Cardiac fibroblast (primary cell): ENCODE measurements at regions not wholly inside any gene's neighbourhood (a gene's known extent, or its start where the extent isn't known, plus 50 kb on each side); places are given as distances from the start of the nearest gene placed in this dataset.

ENCODE experiments used
- DNase-seq, 2 donors: peaks; one replicate each; pipeline versions ENCODE4 v3.0.0 to v3.0.0-alpha.2; 2010; ENCODE audit warnings: low read depth in 2 of 2
- H3K4me3 ChIP-seq, 2 donors: replicated peaks in 1 of 2; 1 replicate in 1 of 2; 2 replicates in 1 of 2; pipeline ENCODE4 v1.5.1; 2011; ENCODE audit warnings: low read depth in 2 of 2, low read length in 2 of 2, mild to moderate bottlenecking in 2 of 2, moderate library complexity in 1 of 2
- TF ChIP-seq, protein P1 (sequence below): IDR thresholded peaks from one replicate; pipeline ENCODE4 v1.5.1; 2011; ENCODE audit warnings: low read depth, mild to moderate bottlenecking, low read length, inconsistent platforms

- TF ChIP-seq, protein P1, sequence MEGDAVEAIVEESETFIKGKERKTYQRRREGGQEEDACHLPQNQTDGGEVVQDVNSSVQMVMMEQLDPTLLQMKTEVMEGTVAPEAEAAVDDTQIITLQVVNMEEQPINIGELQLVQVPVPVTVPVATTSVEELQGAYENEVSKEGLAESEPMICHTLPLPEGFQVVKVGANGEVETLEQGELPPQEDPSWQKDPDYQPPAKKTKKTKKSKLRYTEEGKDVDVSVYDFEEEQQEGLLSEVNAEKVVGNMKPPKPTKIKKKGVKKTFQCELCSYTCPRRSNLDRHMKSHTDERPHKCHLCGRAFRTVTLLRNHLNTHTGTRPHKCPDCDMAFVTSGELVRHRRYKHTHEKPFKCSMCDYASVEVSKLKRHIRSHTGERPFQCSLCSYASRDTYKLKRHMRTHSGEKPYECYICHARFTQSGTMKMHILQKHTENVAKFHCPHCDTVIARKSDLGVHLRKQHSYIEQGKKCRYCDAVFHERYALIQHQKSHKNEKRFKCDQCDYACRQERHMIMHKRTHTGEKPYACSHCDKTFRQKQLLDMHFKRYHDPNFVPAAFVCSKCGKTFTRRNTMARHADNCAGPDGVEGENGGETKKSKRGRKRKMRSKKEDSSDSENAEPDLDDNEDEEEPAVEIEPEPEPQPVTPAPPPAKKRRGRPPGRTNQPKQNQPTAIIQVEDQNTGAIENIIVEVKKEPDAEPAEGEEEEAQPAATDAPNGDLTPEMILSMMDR: no peak
- DNase-seq: no peak
- H3K4me3 ChIP-seq: no peak overlapping the region
Observed at GRCh38 chrX:44096666-44097065, 123.5 kb upstream of the NDP start.

DNA sequence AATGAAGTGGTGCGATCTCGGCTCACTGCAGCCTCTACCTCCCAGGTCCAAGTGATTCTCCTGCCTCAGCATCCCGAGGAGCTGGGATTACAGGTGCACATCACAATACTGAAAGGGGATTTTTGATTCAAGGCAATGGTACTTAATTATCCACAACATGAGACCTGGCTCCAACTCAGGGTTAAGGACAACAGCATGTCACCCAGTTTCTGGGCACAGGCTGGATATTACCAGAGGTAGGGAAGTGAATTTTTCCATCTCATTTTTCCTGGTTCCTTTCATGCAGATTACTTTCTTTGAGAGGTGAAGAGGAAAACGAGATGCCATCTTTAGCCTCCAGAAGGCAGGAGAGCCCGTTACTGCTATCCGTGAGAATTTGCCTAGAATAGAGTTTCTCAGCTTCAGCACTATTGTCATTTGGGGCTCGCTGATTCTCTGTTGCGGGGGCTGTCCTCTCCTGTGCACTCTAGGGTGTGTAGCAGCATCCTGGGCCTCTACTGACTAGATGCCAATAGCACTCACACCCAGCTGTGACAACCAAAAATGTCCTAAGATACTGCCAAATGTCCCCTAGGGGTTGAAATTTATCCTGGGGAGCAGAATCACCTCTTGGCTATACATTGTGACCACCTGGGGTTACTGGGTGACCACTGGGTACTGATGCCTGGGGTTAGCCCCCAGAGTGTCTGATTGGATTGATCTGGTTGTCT, 121.8 kb upstream of the NDP start:
- TF ChIP-seq, protein P1: no peak
- no peak for DNase-seq

DNA sequence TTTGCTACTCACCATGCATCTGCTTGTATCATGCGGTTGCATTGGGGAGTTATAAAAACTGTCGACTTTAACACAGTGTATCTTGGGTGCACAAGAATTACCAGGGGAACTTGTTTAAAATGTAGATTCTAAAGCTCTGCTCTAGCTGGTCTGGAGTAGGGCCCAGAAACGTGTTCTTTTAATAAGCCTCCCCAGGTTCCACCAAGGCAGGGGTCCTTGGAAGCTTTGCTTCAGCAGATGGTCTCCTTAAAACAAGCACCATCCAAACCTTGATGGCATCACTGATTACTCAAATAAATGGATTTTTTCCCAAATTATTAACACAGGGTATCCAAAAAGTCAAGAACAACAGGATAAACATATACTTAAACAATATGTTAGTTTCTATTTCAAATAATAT, 120.2 kb upstream of the NDP start:
- TF ChIP-seq, protein P1: no peak
- no peak overlapping the region for H3K4me3 ChIP-seq
- no peak for DNase-seq

More for the DNA sequence above, 121.8 kb upstream of the NDP start:
- H3K4me3 ChIP-seq: no peak overlapping the region

DNA sequence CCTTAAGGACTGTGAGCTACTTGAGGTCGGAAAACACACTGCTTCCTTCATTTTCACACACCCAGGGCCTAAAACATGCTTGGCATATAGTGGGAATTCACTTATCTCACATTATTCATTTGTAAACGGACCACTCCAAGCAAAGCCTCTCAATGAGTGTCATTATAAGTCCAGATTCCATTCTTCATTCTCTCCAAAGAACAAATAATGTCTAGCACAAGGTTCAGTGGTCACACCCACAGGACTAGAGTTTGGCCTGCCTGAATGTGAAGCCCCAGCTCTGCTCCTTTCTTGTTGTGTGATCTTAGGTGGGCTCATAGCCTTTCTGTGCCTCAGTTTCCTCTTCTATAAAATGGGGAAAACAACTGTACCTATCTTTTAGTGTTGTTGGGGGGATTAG, 119.6 kb upstream of the NDP start:
- no peak for DNase-seq
- H3K4me3 ChIP-seq: no peak overlapping the region
- TF ChIP-seq, protein P1: no peak

DNA sequence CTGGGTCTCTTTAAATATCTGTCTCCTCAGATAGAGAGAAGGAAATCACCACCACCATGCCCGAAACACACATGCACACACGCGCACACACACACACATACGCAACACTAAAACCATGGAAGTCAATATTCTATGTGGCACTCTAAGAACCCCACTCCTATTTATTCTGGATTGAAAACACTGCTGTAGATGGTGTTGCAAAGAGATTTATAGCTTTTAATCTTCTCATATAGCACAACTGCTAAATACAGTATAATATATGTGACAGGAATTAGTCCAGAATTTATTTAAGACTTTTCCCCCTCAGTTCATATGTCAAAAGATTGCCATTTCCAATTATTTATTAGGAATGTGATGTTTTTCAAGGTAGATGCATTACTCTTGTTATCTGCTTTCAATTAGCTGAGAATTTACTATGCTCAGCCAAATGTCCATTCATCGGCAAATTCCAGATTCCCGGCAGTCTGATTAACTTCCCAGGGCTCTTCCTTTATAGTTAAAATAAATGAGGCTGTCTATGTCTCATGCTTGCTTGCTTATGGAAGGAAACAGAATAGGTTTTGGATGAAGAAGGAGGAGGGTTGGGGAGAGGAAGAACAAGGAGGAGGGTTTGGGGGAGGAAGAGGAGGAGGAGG, 115.4 kb upstream of the NDP start:
- TF ChIP-seq, protein P1: no peak
- DNase-seq: no peak
- H3K4me3 ChIP-seq: no peak overlapping the region

- TF ChIP-seq, protein P1: no peak
- DNase-seq: no peak
- H3K4me3 ChIP-seq: no peak overlapping the region
Observed at GRCh38 chrX:44085209-44085608, 112.0 kb upstream of the NDP start.

DNA sequence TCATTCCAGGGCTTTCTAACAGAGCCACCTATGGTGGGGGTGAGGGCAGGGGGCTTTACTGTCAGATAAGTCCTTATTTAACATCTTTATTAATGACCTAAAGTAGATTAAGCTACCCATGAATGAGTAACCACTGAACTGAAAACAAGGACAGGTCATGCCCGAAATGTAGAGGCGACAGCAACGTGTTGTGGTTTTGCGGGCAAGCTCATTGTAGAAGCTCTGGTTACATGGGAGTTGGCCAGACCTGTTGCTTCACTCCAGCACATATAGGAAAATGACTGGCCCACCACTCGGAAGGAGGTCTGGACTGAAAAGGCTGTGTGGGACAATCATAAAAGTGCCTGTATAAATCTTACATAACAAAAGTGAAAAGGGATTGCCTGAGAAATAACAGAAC, 109.6 kb upstream of the NDP start:
- TF ChIP-seq, protein P1: no peak
- H3K4me3 ChIP-seq: no peak overlapping the region
- DNase-seq: no peak
